Loucy (cell line): ENCODE measurements at regions not wholly inside any gene's neighbourhood (a gene's known extent, or its start where the extent isn't known, plus 50 kb on each side); places are given as distances from the start of the nearest gene placed in this dataset.

Experiments
- H2AFZ ChIP-seq: fragments of 200-600 bp; sonication (generic); 2 replicates; pipeline ENCODE4 v1.6.0; 2016; ENCODE audit warnings: antibody characterized with exemption, mild to moderate bottlenecking, low read length, moderate library complexity
- H3F3A ChIP-seq: fragments of 200-600 bp; 2 replicates; pipeline ENCODE4 v1.6.0; 2016; ENCODE audit warnings: antibody characterized with exemption, low read depth, mild to moderate bottlenecking
- H3K27me3 ChIP-seq: fragments of 200-600 bp; sonication (generic); 2 replicates; pipeline ENCODE4 v1.6.1; 2014; ENCODE audit warnings: low read length, mild to moderate bottlenecking; ENCODE audit not compliant: insufficient read depth, poor library complexity, severe bottlenecking
- H3K36me3 ChIP-seq: fragments of 200-600 bp; sonication (generic); 2 replicates; pipeline ENCODE4 v1.6.1; 2016; ENCODE audit warnings: low read length; ENCODE audit not compliant: insufficient read depth
- H3K4me1 ChIP-seq: fragments of 200-600 bp; sonication (generic); 2 replicates; pipeline ENCODE4 v1.5.1; 2014; ENCODE audit warnings: low read length, mild to moderate bottlenecking; ENCODE audit not compliant: insufficient read depth, poor library complexity, severe bottlenecking
- H3K4me2 ChIP-seq: fragments of 200-600 bp; sonication (generic); 2 replicates; pipeline ENCODE4 v1.6.0; 2014; ENCODE audit warnings: antibody characterized with exemption, low read length, low read depth, mild to moderate bottlenecking; ENCODE audit not compliant: poor library complexity, severe bottlenecking
- H3K4me3 ChIP-seq: fragments of 200-600 bp; sonication (generic); 2 replicates; pipeline ENCODE4 v1.5.1; 2014; ENCODE audit warnings: low read length, mild to moderate bottlenecking, mixed read lengths; ENCODE audit not compliant: poor library complexity, severe bottlenecking
- H3K79me2 ChIP-seq: fragments of 200-600 bp; sonication (generic); 2 replicates; pipeline ENCODE4 v1.6.1; 2014; ENCODE audit warnings: low read length; ENCODE audit not compliant: insufficient read depth
- H3K9ac ChIP-seq: fragments of 200-600 bp; sonication (generic); 2 replicates; pipeline ENCODE4 v1.6.0; 2014; ENCODE audit warnings: mild to moderate bottlenecking, low read depth, low read length, moderate library complexity; ENCODE audit not compliant: poor library complexity, severe bottlenecking
- H3K9me2 ChIP-seq: fragments of 200-600 bp; sonication (generic); replicated peaks from 2 replicates; pipeline ENCODE4 v1.6.1; 2016; ENCODE audit warnings: low read depth, low read length, mixed read lengths
- H3K9me3 ChIP-seq: fragments of 200-600 bp; sonication (generic); 2 replicates; pipeline ENCODE4 v1.6.1; 2014; ENCODE audit warnings: mild to moderate bottlenecking, antibody characterized with exemption, low read length, low read depth; ENCODE audit not compliant: insufficient read depth
- H4K20me1 ChIP-seq: fragments of 200-600 bp; sonication (generic); 2 replicates; pipeline ENCODE4 v1.6.0; 2014; ENCODE audit warnings: antibody characterized with exemption, low read length, mild to moderate bottlenecking; ENCODE audit not compliant: insufficient read depth, poor library complexity, severe bottlenecking
- EZH2phosphoT487 ChIP-seq: fragments of 200-600 bp; IDR thresholded peaks from 2 replicates; pipeline ENCODE4 v1.6.1; 2018; ENCODE audit warnings: antibody characterized with exemption, mild to moderate bottlenecking, moderate library complexity, borderline replicate concordance
- TF ChIP-seq, protein P1 (sequence below): fragments of 200-600 bp; sonication (generic); conservative IDR thresholded peaks from 2 replicates; pipeline ENCODE4 v1.5.1; 2014; ENCODE audit warnings: mild to moderate bottlenecking, antibody characterized with exemption, low read length

DNA sequence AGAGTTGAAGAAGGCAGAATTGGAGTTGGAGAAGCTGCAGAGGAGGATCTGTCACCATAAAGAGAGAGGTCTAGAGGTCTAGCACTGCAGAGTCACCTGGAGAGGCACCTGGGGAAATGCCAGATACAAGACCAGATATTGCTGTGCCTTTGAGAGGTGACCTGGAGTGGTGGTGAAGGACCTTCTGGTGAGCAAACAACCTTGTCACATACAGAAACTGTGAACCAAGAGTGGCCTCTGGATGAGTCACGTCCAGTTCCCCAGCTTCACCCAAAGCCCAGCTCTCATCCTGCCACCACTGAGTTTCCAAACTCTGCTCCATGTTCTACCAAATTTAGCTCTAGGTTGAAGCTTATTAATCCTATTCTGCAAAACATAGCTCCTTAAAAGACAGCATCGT, 131.1 kb upstream of the FBXL7 start:
- Histone ChIP-seq H4K20me1 (no peaks in the 10 kb centered on the region), H3K4me1 (no peaks in the 10 kb centered on the region), H3K27me3 (no peaks in the 10 kb centered on the region), H3K9me3 (no peaks in the 10 kb centered on the region), H3K4me3 (no peak overlapping the region), H3K9me2 (no peaks in the 10 kb centered on the region), H3F3A (no peaks in the 10 kb centered on the region), H3K9ac (no peak overlapping the region), H3K4me2 (no peak overlapping the region), H3K36me3 (no peaks in the 10 kb centered on the region), H3K79me2 (no peaks in the 10 kb centered on the region), H2AFZ (no peak overlapping the region)
- no peak for TF ChIP-seq EZH2phosphoT487
- TF ChIP-seq, protein P1, sequence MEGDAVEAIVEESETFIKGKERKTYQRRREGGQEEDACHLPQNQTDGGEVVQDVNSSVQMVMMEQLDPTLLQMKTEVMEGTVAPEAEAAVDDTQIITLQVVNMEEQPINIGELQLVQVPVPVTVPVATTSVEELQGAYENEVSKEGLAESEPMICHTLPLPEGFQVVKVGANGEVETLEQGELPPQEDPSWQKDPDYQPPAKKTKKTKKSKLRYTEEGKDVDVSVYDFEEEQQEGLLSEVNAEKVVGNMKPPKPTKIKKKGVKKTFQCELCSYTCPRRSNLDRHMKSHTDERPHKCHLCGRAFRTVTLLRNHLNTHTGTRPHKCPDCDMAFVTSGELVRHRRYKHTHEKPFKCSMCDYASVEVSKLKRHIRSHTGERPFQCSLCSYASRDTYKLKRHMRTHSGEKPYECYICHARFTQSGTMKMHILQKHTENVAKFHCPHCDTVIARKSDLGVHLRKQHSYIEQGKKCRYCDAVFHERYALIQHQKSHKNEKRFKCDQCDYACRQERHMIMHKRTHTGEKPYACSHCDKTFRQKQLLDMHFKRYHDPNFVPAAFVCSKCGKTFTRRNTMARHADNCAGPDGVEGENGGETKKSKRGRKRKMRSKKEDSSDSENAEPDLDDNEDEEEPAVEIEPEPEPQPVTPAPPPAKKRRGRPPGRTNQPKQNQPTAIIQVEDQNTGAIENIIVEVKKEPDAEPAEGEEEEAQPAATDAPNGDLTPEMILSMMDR, result no peak

DNA sequence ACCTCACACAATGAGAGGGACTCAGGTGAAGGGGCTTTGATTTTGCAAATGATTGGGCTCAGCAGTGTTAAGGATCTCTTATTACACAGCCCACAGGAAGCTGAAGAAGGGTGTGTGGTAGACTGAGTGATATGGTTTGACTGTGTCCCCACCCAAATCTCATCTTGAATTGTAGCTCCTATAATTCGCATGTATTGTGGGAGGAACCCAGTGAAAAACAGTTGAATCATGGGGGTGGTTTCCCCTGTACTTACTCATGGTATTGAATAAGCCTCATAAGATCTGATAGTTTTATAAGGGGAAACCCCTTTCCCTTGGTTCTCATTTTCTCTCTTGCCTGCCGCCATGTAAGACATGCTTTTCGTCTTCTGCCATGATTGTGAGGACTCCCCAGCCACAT, 132.5 kb upstream of the FBXL7 start:
- Histone ChIP-seq H4K20me1 (no peaks in the 10 kb centered on the region), H2AFZ (no peak overlapping the region), H3K79me2 (no peaks in the 10 kb centered on the region), H3K27me3 (no peaks in the 10 kb centered on the region), H3F3A (no peaks in the 10 kb centered on the region), H3K36me3 (no peaks in the 10 kb centered on the region), H3K9me2 (no peaks in the 10 kb centered on the region), H3K4me1 (no peaks in the 10 kb centered on the region), H3K9ac (no peak overlapping the region), H3K4me2 (no peak overlapping the region), H3K9me3 (no peaks in the 10 kb centered on the region), H3K4me3 (no peak overlapping the region)
- TF ChIP-seq, protein P1, result no peak
- no peak for TF ChIP-seq EZH2phosphoT487

DNA sequence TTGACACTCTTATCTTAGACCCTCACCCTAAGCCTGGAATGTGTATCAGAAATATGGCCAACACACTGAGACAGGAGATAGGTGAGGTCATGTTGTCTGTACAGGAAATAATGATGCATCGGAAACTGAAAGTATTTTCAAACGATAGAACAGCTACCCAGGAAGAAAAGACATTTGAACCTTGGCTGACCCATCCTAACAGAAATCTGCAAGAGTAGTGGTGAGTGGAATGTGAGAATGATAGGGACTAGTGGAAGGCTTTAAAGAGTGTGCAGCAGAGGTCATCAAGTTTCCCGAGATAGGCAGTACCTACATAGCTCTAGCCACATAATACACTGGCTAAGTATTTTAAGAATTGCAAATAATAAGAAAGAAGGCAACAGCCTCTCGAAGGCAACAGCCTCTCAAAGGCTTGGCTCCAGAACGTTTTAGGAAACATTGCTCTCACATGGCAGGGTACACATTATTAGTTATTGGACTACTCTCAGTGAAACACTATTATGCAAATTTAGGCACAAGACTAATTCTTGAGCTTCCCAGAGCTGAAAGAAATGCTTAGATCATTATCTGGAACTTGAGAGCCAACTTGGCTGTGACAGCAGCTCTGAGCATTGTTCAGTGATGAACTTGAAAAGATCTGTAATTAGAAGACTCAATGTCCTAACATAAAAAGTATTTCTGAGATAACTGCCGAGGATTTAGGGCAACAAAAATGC, 133.1 kb upstream of the FBXL7 start:
- Histone ChIP-seq H3K4me2 (no peak overlapping the region), H3K9me3 (no peaks in the 10 kb centered on the region), H3K9ac (no peak overlapping the region), H2AFZ (no peak overlapping the region), H3K27me3 (no peaks in the 10 kb centered on the region), H3K9me2 (no peaks in the 10 kb centered on the region), H4K20me1 (no peaks in the 10 kb centered on the region), H3K79me2 (no peaks in the 10 kb centered on the region), H3K36me3 (no peaks in the 10 kb centered on the region), H3K4me3 (no peak overlapping the region), H3K4me1 (no peaks in the 10 kb centered on the region), H3F3A (no peaks in the 10 kb centered on the region)
- no peak for TF ChIP-seq EZH2phosphoT487
- TF ChIP-seq, protein P1, result no peak
